Smooth muscle cell (in vitro differentiated cells): ENCODE measurements at regions not wholly inside any gene's neighbourhood (a gene's known extent, or its start where the extent isn't known, plus 50 kb on each side); places are given as distances from the start of the nearest gene placed in this dataset.

Source experiments
- DNase-seq: peaks from one replicate; lab custom pipeline; 2025; ENCODE audit not compliant: unreplicated experiment; lab: John Stamatoyannopoulos, UW
- H2AFZ ChIP-seq: fragments of 200-600 bp; sonication (generic); 2 replicates; pipeline ENCODE4 v1.6.0; 2016; ENCODE audit warnings: antibody characterized with exemption, low read depth, mild to moderate bottlenecking
- H3F3A ChIP-seq: fragments of 200-600 bp; sonication (generic); 2 replicates; pipeline ENCODE4 v1.6.0; 2017; ENCODE audit warnings: antibody characterized with exemption, low read depth
- H3K27ac ChIP-seq: fragments of 200-600 bp; sonication (generic); 2 replicates; pipeline ENCODE4 v1.5.1; 2016; ENCODE audit warnings: low read depth, mild to moderate bottlenecking
- H3K27me3 ChIP-seq: fragments of 200-600 bp; sonication (generic); 2 replicates; pipeline ENCODE4 v1.6.1; 2016; ENCODE audit warnings: low read depth, mild to moderate bottlenecking
- H3K36me3 ChIP-seq: fragments of 200-600 bp; sonication (generic); 2 replicates; pipeline ENCODE4 v1.5.1; 2016; ENCODE audit warnings: low read depth
- H3K4me1 ChIP-seq: fragments of 200-600 bp; sonication (generic); 2 replicates; pipeline ENCODE4 v1.5.1; 2016; ENCODE audit warnings: low read depth
- H3K4me2 ChIP-seq: fragments of 200-600 bp; sonication (generic); 2 replicates; pipeline ENCODE4 v1.6.0; 2016; ENCODE audit warnings: mild to moderate bottlenecking
- H3K4me3 ChIP-seq: fragments of 200-600 bp; sonication (generic); 2 replicates; pipeline ENCODE4 v1.5.1; 2016; ENCODE audit warnings: mild to moderate bottlenecking
- H3K79me2 ChIP-seq: fragments of 200-600 bp; sonication (generic); 2 replicates; pipeline ENCODE4 v1.6.0; 2016; ENCODE audit warnings: low read depth, mild to moderate bottlenecking
- H3K9ac ChIP-seq: fragments of 200-600 bp; sonication (generic); 2 replicates; pipeline ENCODE4 v1.6.0; 2016; ENCODE audit warnings: low read depth
- H3K9me3 ChIP-seq: fragments of 200-600 bp; sonication (generic); replicated peaks from 2 replicates; pipeline ENCODE4 v1.5.1; 2016; ENCODE audit warnings: low read depth
- H4K20me1 ChIP-seq: fragments of 200-600 bp; sonication (generic); 2 replicates; pipeline ENCODE4 v1.6.0; 2016; ENCODE audit warnings: low read depth
- WGBS: methylation state at CpG from one replicate; pipeline ENCODE4 v1.1.7; 2016; ENCODE audit warnings: low lambda C conversion rate; 5-methylcytosine and 5-hydroxymethylcytosine counted together
- TF ChIP-seq, protein P1 (sequence below): fragments of 200-600 bp; sonication (generic); IDR thresholded peaks from 2 replicates; pipeline ENCODE4 v1.5.1; 2017; ENCODE audit warnings: borderline replicate concordance, mild to moderate bottlenecking, antibody characterized with exemption; ENCODE audit not compliant: insufficient read depth, poor library complexity, severe bottlenecking

DNA sequence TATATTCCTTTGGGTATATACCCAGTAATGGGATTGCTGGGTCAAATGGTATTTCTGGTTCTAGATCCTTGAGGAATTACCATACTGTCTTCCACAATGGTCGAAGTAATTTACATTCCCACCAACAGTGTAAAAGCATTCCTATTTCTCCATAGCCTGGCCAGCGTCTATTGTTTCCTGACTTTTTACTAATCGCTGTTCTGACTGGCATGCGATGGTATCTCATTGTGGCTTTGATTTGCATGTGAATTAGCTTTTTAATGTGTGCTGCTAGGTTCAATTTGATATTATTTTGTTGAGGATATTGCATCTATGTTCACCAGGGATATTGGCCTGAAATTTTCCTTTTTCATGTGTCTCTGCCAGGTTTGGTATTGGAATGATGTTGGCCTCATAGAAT lies 67.4 kb upstream of the VRK2 start:
- no peak overlapping the region for H3K27ac ChIP-seq
- 81% methylated on average over 4 of the region's 4 CpGs for WGBS
- H3K27me3 ChIP-seq = no peaks in the 10 kb centered on the region
- no peaks in the 10 kb centered on the region for H3K9me3 ChIP-seq
- H3K36me3 ChIP-seq = no peaks in the 10 kb centered on the region
- H3F3A ChIP-seq = no peaks in the 10 kb centered on the region
- DNase-seq = no peak
- TF ChIP-seq, protein P1, sequence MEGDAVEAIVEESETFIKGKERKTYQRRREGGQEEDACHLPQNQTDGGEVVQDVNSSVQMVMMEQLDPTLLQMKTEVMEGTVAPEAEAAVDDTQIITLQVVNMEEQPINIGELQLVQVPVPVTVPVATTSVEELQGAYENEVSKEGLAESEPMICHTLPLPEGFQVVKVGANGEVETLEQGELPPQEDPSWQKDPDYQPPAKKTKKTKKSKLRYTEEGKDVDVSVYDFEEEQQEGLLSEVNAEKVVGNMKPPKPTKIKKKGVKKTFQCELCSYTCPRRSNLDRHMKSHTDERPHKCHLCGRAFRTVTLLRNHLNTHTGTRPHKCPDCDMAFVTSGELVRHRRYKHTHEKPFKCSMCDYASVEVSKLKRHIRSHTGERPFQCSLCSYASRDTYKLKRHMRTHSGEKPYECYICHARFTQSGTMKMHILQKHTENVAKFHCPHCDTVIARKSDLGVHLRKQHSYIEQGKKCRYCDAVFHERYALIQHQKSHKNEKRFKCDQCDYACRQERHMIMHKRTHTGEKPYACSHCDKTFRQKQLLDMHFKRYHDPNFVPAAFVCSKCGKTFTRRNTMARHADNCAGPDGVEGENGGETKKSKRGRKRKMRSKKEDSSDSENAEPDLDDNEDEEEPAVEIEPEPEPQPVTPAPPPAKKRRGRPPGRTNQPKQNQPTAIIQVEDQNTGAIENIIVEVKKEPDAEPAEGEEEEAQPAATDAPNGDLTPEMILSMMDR = no peak
- no peak overlapping the region for H3K4me2 ChIP-seq
- H3K9ac ChIP-seq = no peak overlapping the region
- H3K4me3 ChIP-seq = no peak overlapping the region
- no peaks in the 10 kb centered on the region for H3K79me2 ChIP-seq
- no peaks in the 10 kb centered on the region for H4K20me1 ChIP-seq
- no peak overlapping the region for H2AFZ ChIP-seq
- no peaks in the 10 kb centered on the region for H3K4me1 ChIP-seq

DNA sequence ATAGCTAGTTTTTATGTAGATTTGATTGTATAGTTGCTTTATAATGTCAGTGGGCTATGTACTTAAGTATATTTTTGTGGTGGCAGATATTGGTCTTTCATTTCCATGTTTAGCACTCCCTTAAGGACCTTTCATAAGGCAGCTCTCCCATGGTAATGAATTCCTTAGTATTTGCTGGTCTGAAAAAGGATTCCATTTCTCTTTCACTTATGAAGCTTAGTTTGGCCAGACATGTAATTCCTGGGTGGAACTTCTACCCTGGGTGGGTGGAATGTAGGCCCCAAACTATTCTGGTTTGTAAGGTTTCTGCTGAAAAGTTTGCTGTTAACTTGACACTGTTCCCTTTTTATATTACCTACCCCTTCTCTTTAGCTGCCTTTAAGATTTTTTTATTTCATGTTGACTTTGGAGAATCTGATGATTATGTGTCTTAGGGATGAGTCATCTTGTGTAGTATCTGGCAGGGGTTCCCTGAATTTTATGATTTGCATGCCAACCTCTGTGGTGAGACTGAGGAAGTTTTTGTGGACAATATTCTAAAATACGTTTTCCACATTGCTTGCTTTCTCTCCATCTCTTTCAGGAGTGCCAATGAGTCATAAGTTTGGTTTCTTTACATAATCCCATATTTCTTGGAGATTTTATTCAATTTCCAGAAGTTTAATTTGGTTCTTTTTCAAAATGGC lies 65.4 kb upstream of the VRK2 start:
- Histone ChIP-seq H2AFZ (no peak overlapping the region), H3K27ac (peak overlapping the region; percentile 25), H4K20me1 (no peaks in the 10 kb centered on the region), H3K9ac (no peak overlapping the region), H3F3A (no peaks in the 10 kb centered on the region), H3K4me2 (peak overlapping the region; percentile 30), H3K4me3 (no peak overlapping the region), H3K4me1 (no peaks in the 10 kb centered on the region), H3K9me3 (no peaks in the 10 kb centered on the region), H3K27me3 (no peaks in the 10 kb centered on the region), H3K36me3 (no peaks in the 10 kb centered on the region), H3K79me2 (no peaks in the 10 kb centered on the region)
- DNase-seq = no peak
- WGBS = 35% methylated on average over 1 of the region's 1 CpG
- TF ChIP-seq, protein P1 = no peak

DNA sequence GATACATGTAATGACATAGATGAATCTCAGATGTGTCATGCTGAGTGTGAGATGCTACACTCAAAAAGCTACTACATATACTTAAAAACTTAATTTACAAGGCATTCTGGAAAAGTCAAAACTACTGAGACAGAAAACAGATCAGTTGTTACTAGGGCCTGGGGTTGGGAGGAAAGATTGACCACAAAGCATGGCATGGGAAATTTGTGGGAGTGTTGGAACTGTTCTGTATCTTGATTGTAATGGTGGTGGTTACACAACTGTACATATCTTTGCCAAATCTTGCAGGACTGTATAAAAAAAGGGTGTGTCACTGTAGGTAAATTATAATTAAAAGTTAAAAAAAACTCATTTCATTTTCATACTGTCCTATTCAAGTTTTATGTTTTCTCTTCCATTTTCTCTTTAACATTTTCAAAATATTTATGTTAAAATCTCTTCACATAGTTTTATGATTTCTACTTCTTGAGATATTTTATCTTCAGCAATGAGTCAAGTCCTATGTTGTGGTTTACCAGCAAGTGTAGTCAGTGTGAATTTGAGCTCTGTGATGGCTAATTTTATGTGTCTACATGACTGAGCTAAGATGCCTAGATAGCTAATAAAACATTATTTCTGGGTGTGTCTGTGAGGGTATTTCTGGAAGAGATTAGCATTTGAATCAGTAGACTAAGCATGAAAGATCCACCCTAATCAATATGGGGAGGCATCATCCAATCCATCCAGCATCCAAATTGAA lies 58.6 kb upstream of the VRK2 start:
- H3K4me2 ChIP-seq = peak overlapping the region; percentile 46
- H3K9ac ChIP-seq = no peak overlapping the region
- no peaks in the 10 kb centered on the region for H3K36me3 ChIP-seq
- peaks cover 4% of the 10 kb centered on the region for H3K4me1 ChIP-seq
- no peak overlapping the region for H2AFZ ChIP-seq
- no peak overlapping the region for H3K4me3 ChIP-seq
- no peaks in the 10 kb centered on the region for H4K20me1 ChIP-seq
- no peaks in the 10 kb centered on the region for H3F3A ChIP-seq
- H3K79me2 ChIP-seq = no peaks in the 10 kb centered on the region
- H3K27ac ChIP-seq = peak overlapping the region; percentile 28
- TF ChIP-seq, protein P1 = no peak
- H3K9me3 ChIP-seq = no peaks in the 10 kb centered on the region
- DNase-seq = no peak
- no peaks in the 10 kb centered on the region for H3K27me3 ChIP-seq
